GM12878 (cell line): ENCODE measurements at regions not wholly inside any gene's neighbourhood (a gene's known extent, or its start where the extent isn't known, plus 50 kb on each side); places are given as distances from the start of the nearest gene placed in this dataset.

Source experiments
- ATF2 ChIP-seq: IDR thresholded peaks from 2 replicates; pipeline ENCODE4 v1.6.1; 2012; ENCODE audit warnings: low read length, inconsistent platforms
- EP300 ChIP-seq, 2 experiments: fragments of 150-350 bp in 1 of 2; IDR thresholded peaks; 2 replicates each; pipeline ENCODE4 v1.6.1; 2011 to 2012; ENCODE audit warnings: low read depth in 2 of 2, low read length in 2 of 2, borderline replicate concordance in 1 of 2, improper control_type of control experiment in 1 of 2, inconsistent platforms in 1 of 2; ENCODE audit not compliant: control insufficient read depth in 1 of 2
- POLR2A ChIP-seq: IDR thresholded peaks from 2 replicates; pipeline ENCODE4 v1.6.1; 2011; ENCODE audit warnings: low read depth, mild to moderate bottlenecking, low read length
- SUZ12 ChIP-seq: fragments of 200-600 bp; sonication (generic); IDR thresholded peaks from one replicate; pipeline ENCODE4 v1.6.1; 2018; ENCODE audit warnings: antibody characterized with exemption, mild to moderate bottlenecking; ENCODE audit not compliant: unreplicated experiment
- ZZZ3 ChIP-seq: IDR thresholded peaks from 2 replicates; pipeline ENCODE4 v1.6.1; 2011; ENCODE audit warnings: low read depth; ENCODE audit not compliant: control insufficient read depth, insufficient read length
- TF ChIP-seq, protein P1 (sequence below): IDR thresholded peaks from 2 replicates; pipeline ENCODE4 v1.6.1; 2012; ENCODE audit warnings: low read depth, low read length, improper control_type of control experiment
- TF ChIP-seq, protein P2 (sequence below), 3 experiments: IDR thresholded peaks in 2 of 3; conservative IDR thresholded peaks in 1 of 3; 2 replicates each; pipeline ENCODE4 v1.5.1; 2011; ENCODE audit warnings: low read depth in 3 of 3, low read length in 3 of 3, mild to moderate bottlenecking in 3 of 3, control low read depth in 2 of 3, moderate library complexity in 2 of 3, inconsistent platforms in 1 of 3, mixed read lengths in 1 of 3; ENCODE audit not compliant: control insufficient read depth in 2 of 3, insufficient read depth in 1 of 3; ENCODE audit errors: extremely low read depth in 1 of 3
- TF ChIP-seq, protein P3 (sequence below): fragments of 450-650 bp; IDR thresholded peaks from 2 replicates; pipeline ENCODE4 v1.6.1; 2018; ENCODE audit warnings: borderline replicate concordance, mild to moderate bottlenecking; ENCODE audit not compliant: partially characterized antibody

DNA sequence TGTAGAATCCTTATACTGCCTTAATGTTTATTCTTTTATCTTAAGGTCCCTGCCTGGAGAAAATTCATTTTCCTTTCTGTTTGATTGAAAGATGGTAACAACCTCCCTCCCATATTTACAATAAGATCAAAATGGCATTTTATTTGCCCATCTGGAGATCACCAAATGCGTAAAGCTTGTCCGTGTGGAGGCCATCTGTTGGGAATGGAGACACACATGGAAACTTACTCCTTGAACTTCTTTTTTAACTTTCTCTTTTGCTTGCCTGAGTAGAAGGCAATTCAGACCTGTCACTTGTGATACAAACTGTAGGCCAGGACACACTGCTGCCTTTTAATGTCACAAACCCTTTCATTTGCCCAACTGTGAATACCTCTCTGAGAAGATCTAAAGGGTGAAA is 144.8 kb upstream of the CEP162 start:
- TF ChIP-seq POLR2A (no peak), ATF2 (no peak), EP300 (IDR thresholded peaks at IDR 0.05; ENCODE audit: borderline replicate concordance in 1 of 2, control insufficient read depth in 1 of 2, low read depth in 2 of 2, low read length in 2 of 2) (no peak), ZZZ3 (no peak), SUZ12 (no peak)
- TF ChIP-seq, protein P1, sequence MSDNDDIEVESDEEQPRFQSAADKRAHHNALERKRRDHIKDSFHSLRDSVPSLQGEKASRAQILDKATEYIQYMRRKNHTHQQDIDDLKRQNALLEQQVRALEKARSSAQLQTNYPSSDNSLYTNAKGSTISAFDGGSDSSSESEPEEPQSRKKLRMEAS: no peak
- TF ChIP-seq, protein P2, sequence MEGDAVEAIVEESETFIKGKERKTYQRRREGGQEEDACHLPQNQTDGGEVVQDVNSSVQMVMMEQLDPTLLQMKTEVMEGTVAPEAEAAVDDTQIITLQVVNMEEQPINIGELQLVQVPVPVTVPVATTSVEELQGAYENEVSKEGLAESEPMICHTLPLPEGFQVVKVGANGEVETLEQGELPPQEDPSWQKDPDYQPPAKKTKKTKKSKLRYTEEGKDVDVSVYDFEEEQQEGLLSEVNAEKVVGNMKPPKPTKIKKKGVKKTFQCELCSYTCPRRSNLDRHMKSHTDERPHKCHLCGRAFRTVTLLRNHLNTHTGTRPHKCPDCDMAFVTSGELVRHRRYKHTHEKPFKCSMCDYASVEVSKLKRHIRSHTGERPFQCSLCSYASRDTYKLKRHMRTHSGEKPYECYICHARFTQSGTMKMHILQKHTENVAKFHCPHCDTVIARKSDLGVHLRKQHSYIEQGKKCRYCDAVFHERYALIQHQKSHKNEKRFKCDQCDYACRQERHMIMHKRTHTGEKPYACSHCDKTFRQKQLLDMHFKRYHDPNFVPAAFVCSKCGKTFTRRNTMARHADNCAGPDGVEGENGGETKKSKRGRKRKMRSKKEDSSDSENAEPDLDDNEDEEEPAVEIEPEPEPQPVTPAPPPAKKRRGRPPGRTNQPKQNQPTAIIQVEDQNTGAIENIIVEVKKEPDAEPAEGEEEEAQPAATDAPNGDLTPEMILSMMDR (IDR thresholded peaks at IDR 0.05 in 2 of 3, conservative IDR thresholded peaks at IDR 0.05 in 1 of 3; ENCODE audit: control insufficient read depth in 2 of 3, extremely low read depth in 1 of 3, insufficient read depth in 1 of 3, low read depth in 3 of 3, low read length in 3 of 3): no peak
- TF ChIP-seq, protein P3, sequence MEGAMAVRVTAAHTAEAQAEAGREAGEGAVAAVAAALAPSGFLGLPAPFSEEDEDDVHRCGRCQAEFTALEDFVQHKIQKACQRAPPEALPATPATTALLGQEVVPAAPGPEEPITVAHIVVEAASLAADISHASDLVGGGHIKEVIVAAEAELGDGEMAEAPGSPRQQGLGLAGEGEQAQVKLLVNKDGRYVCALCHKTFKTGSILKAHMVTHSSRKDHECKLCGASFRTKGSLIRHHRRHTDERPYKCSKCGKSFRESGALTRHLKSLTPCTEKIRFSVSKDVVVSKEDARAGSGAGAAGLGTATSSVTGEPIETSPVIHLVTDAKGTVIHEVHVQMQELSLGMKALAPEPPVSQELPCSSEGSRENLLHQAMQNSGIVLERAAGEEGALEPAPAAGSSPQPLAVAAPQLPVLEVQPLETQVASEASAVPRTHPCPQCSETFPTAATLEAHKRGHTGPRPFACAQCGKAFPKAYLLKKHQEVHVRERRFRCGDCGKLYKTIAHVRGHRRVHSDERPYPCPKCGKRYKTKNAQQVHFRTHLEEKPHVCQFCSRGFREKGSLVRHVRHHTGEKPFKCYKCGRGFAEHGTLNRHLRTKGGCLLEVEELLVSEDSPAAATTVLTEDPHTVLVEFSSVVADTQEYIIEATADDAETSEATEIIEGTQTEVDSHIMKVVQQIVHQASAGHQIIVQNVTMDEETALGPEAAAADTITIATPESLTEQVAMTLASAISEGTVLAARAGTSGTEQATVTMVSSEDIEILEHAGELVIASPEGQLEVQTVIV: no peak
